H1 (cell line): ENCODE measurements at regions not wholly inside any gene's neighbourhood (a gene's known extent, or its start where the extent isn't known, plus 50 kb on each side); places are given as distances from the start of the nearest gene placed in this dataset.

Experiments used
- CTCF ChIA-PET: fragments of 300-600 bp; sonication (Branson Sonifier 250); formaldehyde crosslinking; loops from one replicate; lab custom pipeline; 2021; ENCODE audit not compliant: partially characterized antibody; lab: Charles Lee
- POLR2A ChIA-PET: fragments of 300-600 bp; sonication (Branson Sonifier 250); formaldehyde crosslinking; loops from one replicate; lab custom pipeline; 2021; ENCODE audit warnings: inconsistent platforms; ENCODE audit not compliant: partially characterized antibody; lab: Charles Lee
- DNase-seq, 2 experiments: peaks; one replicate each; pipeline versions ENCODE4 v3.0.0 to v3.0.0-alpha.2; 2010 to 2022; ENCODE audit warnings: low spot score in 2 of 2, low read depth in 1 of 2, mixed read lengths in 1 of 2
- FAIRE-seq: peaks from 2 replicates; lab custom pipeline; 2011; peaks lifted over from hg19 to GRCh38; lab: Jason Lieb, UNC
- H2AFZ ChIP-seq: 2 replicates; pipeline ENCODE4 v1.8.1; 2012; ENCODE audit warnings: low read length, inconsistent platforms
- H2AK5ac ChIP-seq: 2 replicates; pipeline ENCODE4 v1.6.1; 2013; ENCODE audit warnings: low read depth, low read length
- H2BK120ac ChIP-seq: replicated peaks from 2 replicates; pipeline ENCODE3; 2013; ENCODE audit warnings: low read depth, low read length, inconsistent platforms
- H2BK12ac ChIP-seq: 2 replicates; pipeline ENCODE4 v1.6.1; 2013; ENCODE audit warnings: low read depth, low read length
- H2BK15ac ChIP-seq: 2 replicates; pipeline ENCODE4 v1.6.1; 2013; ENCODE audit warnings: low read length
- H2BK20ac ChIP-seq: 2 replicates; pipeline ENCODE4 v1.6.1; 2013; ENCODE audit warnings: low read length
- H2BK5ac ChIP-seq: 2 replicates; pipeline ENCODE4 v1.6.1; 2013; ENCODE audit warnings: low read depth, low read length
- H3K14ac ChIP-seq: 2 replicates; pipeline ENCODE4 v1.6.1; 2013; ENCODE audit warnings: inconsistent platforms; ENCODE audit not compliant: insufficient read length
- H3K18ac ChIP-seq: 2 replicates; pipeline ENCODE4 v1.6.1; 2013; ENCODE audit warnings: low read length; ENCODE audit errors: extremely low read depth
- H3K23ac ChIP-seq: 2 replicates; pipeline ENCODE4 v1.6.1; 2013; ENCODE audit warnings: inconsistent platforms; ENCODE audit not compliant: insufficient read length
- H3K23me2 ChIP-seq: 2 replicates; pipeline ENCODE4 v1.6.1; 2013; ENCODE audit warnings: low read depth, low read length
- H3K27ac ChIP-seq: 2 replicates; pipeline ENCODE4 v1.6.1; 2011; ENCODE audit warnings: low read depth, low read length, inconsistent platforms
- H3K27me3 ChIP-seq, 4 experiments: replicated peaks in 1 of 4; 1 replicate in 1 of 4; 2 replicates in 3 of 4; pipeline versions ENCODE4 v1.6.1 to v1.8.1; 2011 to 2013; ENCODE audit warnings: low read length in 3 of 4, mild to moderate bottlenecking in 3 of 4, inconsistent platforms in 2 of 4, mixed read lengths in 2 of 4, moderate library complexity in 1 of 4; ENCODE audit not compliant: control insufficient read depth in 3 of 4, insufficient read depth in 3 of 4; ENCODE audit errors: extremely low read depth in 1 of 4
- H3K36me3 ChIP-seq, 4 experiments: 2 replicates each; pipeline versions ENCODE4 v1.6.1 to v1.8.1; 2011 to 2013; ENCODE audit warnings: mild to moderate bottlenecking in 4 of 4, low read length in 3 of 4, moderate library complexity in 2 of 4, control low read depth in 1 of 4, inconsistent platforms in 1 of 4; ENCODE audit not compliant: insufficient read depth in 4 of 4, control insufficient read depth in 2 of 4
- H3K4ac ChIP-seq: replicated peaks from 2 replicates; pipeline ENCODE3; 2013; ENCODE audit warnings: low read length, low read depth, mixed read lengths, inconsistent platforms; ENCODE audit not compliant: insufficient read length
- H3K4me1 ChIP-seq, 4 experiments: replicated peaks in 1 of 4; 1 replicate in 1 of 4; 2 replicates in 3 of 4; pipeline versions ENCODE4 v1.6.1 to v1.8.1; 2011 to 2013; ENCODE audit warnings: low read length in 3 of 4, inconsistent platforms in 2 of 4, mixed read lengths in 1 of 4; ENCODE audit not compliant: insufficient read depth in 4 of 4, control insufficient read depth in 3 of 4
- H3K4me2 ChIP-seq, 2 experiments: 2 replicates each; pipeline versions ENCODE4 v1.6.1 to v1.8.1; 2011 to 2013; ENCODE audit warnings: low read depth in 2 of 2, low read length in 2 of 2, control low read depth in 1 of 2, inconsistent platforms in 1 of 2, mild to moderate bottlenecking in 1 of 2; ENCODE audit not compliant: insufficient read depth in 1 of 2
- H3K4me3 ChIP-seq, 4 experiments: fragments of 200-600, 300-600 bp in 1 of 4; sonication (generic), shearing (Covaris generic), sonication (Bioruptor Twin) in 1 of 4; 2 replicates each; pipeline versions ENCODE4 v1.5.1 to v1.8.1; 2011 to 2016; ENCODE audit warnings: low read length in 4 of 4, low read depth in 3 of 4, control low read depth in 2 of 4, inconsistent platforms in 2 of 4, mild to moderate bottlenecking in 2 of 4, mixed read lengths in 1 of 4, moderate library complexity in 1 of 4; ENCODE audit not compliant: insufficient read depth in 2 of 4; ENCODE audit errors: extremely low read depth in 1 of 4
- H3K56ac ChIP-seq: replicated peaks from 2 replicates; pipeline ENCODE3; 2013; ENCODE audit warnings: low read depth, mild to moderate bottlenecking, mixed read lengths, low read length, inconsistent platforms; ENCODE audit not compliant: insufficient read length
- H3K79me1 ChIP-seq: 2 replicates; pipeline ENCODE4 v1.6.1; 2013; ENCODE audit warnings: low read depth, low read length, control low read depth
- H3K79me2 ChIP-seq, 2 experiments: 2 replicates each; pipeline versions ENCODE4 v1.6.1 to v1.8.1; 2012 to 2013; ENCODE audit warnings: low read length in 2 of 2, mild to moderate bottlenecking in 2 of 2, inconsistent platforms in 1 of 2; ENCODE audit not compliant: insufficient read depth in 2 of 2, control insufficient read depth in 1 of 2
- H3K9ac ChIP-seq, 4 experiments: replicated peaks in 1 of 4; 1 replicate in 1 of 4; 2 replicates in 3 of 4; pipeline versions ENCODE4 v1.6.1 to v1.8.1; 2011 to 2013; ENCODE audit warnings: low read depth in 3 of 4, low read length in 3 of 4, control low read depth in 2 of 4, mild to moderate bottlenecking in 2 of 4, moderate library complexity in 2 of 4, inconsistent platforms in 1 of 4; ENCODE audit errors: extremely low read depth in 1 of 4
- H3K9me3 ChIP-seq, 2 experiments: 2 replicates each; pipeline versions ENCODE4 v1.6.1 to v1.8.1; 2012 to 2013; ENCODE audit warnings: mild to moderate bottlenecking in 2 of 2, moderate library complexity in 2 of 2, control low read depth in 1 of 2, inconsistent platforms in 1 of 2, low read depth in 1 of 2, low read length in 1 of 2, mixed read lengths in 1 of 2; ENCODE audit not compliant: insufficient read depth in 2 of 2
- H4K20me1 ChIP-seq, 2 experiments: replicated peaks in 1 of 2; 2 replicates each; pipeline versions ENCODE3 to v1.8.1; 2011 to 2013; ENCODE audit warnings: inconsistent platforms in 2 of 2, low read length in 2 of 2, mild to moderate bottlenecking in 1 of 2; ENCODE audit not compliant: insufficient read depth in 2 of 2, control insufficient read depth in 1 of 2
- H4K5ac ChIP-seq: 2 replicates; pipeline ENCODE4 v1.6.1; 2013; ENCODE audit warnings: low read length, low read depth, mixed read lengths, inconsistent platforms; ENCODE audit not compliant: insufficient read length
- H4K8ac ChIP-seq: 2 replicates; pipeline ENCODE4 v1.8.0; 2013; ENCODE audit warnings: mild to moderate bottlenecking, moderate library complexity, low read length, inconsistent platforms; ENCODE audit not compliant: insufficient read depth; ENCODE audit errors: extremely low read depth
- H4K91ac ChIP-seq: replicated peaks from 2 replicates; pipeline ENCODE3; 2013; ENCODE audit warnings: low read length, mixed read lengths, inconsistent platforms; ENCODE audit not compliant: insufficient read length
- JUND ChIP-seq: IDR thresholded peaks from 2 replicates; pipeline ENCODE4 v1.6.1; 2011; ENCODE audit warnings: mild to moderate bottlenecking, improper control_type of control experiment, low read length
- MAFK ChIP-seq: IDR thresholded peaks from 2 replicates; pipeline ENCODE4 v1.6.1; 2012; ENCODE audit warnings: low read depth, mild to moderate bottlenecking, improper control_type of control experiment, low read length
- WGBS, 2 experiments: shearing (Covaris generic) in 1 of 2; methylation state at CpG; one replicate each; pipeline versions ENCODE4 v1.1.6 to v1.1.7; 2013 to 2015; ENCODE audit warnings: low lambda C conversion rate in 2 of 2, mixed read lengths in 2 of 2, inconsistent platforms in 1 of 2, low coverage in 1 of 2, missing lambda C conversion rate in 1 of 2; ENCODE audit not compliant: insufficient replicate concordance in 2 of 2, insufficient coverage in 1 of 2, insufficient read length in 1 of 2; ENCODE audit errors: extremely low coverage in 1 of 2, missing lambda C conversion rate in 1 of 2; 5-methylcytosine and 5-hydroxymethylcytosine counted together

- TF ChIP-seq MAFK (peak; percentile 22; the same call in 1 of the 2 replicates), JUND (no peak)
- Histone ChIP-seq H2BK20ac (no peak overlapping the region), H4K5ac (no peak overlapping the region), H3K36me3 (no peaks in the 10 kb centered on the region), H2BK5ac (no peak overlapping the region), H2BK120ac (no peak overlapping the region), H3K79me2 (no peaks in the 10 kb centered on the region), H3K4me3 (no peak overlapping the region), H3K56ac (no peak overlapping the region), H2AFZ (no peak overlapping the region), H3K9me3 (no peaks in the 10 kb centered on the region), H2AK5ac (no peak overlapping the region), H4K20me1 (no peaks in the 10 kb centered on the region), H3K4ac (no peak overlapping the region), H4K8ac (no peak overlapping the region), H4K91ac (no peak overlapping the region), H2BK15ac (no peak overlapping the region), H3K9ac (no peak overlapping the region), H3K27me3 (no peaks in the 10 kb centered on the region), H3K79me1 (no peaks in the 10 kb centered on the region), H3K4me1 (no peaks in the 10 kb centered on the region), H3K18ac (no peak overlapping the region), H3K14ac (no peak overlapping the region), H3K27ac (no peak overlapping the region), H3K4me2 (no peak overlapping the region), H2BK12ac (no peak overlapping the region), H3K23me2 (no peaks in the 10 kb centered on the region), H3K23ac (no peak overlapping the region)
- ChIA-PET POLR2A (no interaction called here), CTCF (no interaction called here)
- 88% methylated on average over 4 of the region's 4 CpGs; no CpG with 5 or more reads in 1 of the 2 experiments for WGBS, 2 experiments
- FAIRE-seq (no peak), DNase-seq (no peak)
These were observed 201.8 kb upstream of the LMO3 start for GRCh38 chr12:16807731-16808130.
